ENCODE measurements at regions not wholly inside any gene's neighbourhood (a gene's known extent, or its start where the extent isn't known, plus 50 kb on each side); places are given as distances from the start of the nearest gene placed in this dataset.

DNA sequence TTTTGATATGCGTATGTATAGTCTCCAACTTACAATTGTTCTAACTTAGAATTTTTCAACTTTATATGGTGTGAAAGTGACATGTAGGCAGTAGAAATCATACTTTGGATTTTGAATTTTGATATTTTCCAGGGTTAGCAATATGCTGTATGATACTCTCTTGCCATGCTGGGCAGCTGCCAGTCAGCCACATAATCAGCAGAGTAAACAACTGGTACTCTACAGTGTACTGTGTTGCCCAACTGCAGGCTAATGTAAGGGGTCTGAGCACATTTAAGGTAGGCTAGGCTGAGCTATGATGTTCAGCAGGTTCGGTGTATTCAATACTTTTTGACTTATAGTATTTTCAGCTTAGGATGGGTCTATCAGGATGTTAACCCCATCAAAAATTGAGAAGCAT lies 52.0 kb upstream of the RYK start:
- no peak for DNase-seq (ENCODE audit: low spot score)

GRCh38 chr3:134300520-134300919 lies 49.9 kb upstream of the RYK start:
- DNase-seq (ENCODE audit: low spot score), result peak; percentile 33

Measured in iPS-NIHi11 (cell line).